ENCODE measurements at regions not wholly inside any gene's neighbourhood (a gene's known extent, or its start where the extent isn't known, plus 50 kb on each side); places are given as distances from the start of the nearest gene placed in this dataset.
"Not testable (repeated sequence)": the region's sequence is repeated elsewhere in the genome, so short reads cannot be mapped to it uniquely, and the experiment has no call there.

DNA sequence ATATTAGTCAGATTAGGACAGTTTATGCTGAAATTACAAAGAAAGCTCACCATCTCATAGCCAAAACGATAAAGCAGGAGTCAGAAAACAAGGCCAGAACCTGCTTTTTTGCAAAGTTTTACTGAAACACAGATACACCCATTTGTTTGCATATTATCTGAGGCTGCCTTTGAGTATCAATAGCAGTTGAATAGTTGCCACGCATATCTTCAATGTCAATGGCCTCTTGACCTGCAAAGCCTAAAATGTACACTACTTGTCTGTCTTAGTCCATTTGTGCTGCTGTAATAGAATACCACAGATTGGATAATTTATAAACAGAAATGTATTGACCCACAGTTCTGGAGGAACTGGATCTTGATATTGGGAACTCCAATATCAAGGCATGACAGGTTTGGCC lies 94.1 kb upstream of the NT5E start:
- no peak for DNase-seq

DNA sequence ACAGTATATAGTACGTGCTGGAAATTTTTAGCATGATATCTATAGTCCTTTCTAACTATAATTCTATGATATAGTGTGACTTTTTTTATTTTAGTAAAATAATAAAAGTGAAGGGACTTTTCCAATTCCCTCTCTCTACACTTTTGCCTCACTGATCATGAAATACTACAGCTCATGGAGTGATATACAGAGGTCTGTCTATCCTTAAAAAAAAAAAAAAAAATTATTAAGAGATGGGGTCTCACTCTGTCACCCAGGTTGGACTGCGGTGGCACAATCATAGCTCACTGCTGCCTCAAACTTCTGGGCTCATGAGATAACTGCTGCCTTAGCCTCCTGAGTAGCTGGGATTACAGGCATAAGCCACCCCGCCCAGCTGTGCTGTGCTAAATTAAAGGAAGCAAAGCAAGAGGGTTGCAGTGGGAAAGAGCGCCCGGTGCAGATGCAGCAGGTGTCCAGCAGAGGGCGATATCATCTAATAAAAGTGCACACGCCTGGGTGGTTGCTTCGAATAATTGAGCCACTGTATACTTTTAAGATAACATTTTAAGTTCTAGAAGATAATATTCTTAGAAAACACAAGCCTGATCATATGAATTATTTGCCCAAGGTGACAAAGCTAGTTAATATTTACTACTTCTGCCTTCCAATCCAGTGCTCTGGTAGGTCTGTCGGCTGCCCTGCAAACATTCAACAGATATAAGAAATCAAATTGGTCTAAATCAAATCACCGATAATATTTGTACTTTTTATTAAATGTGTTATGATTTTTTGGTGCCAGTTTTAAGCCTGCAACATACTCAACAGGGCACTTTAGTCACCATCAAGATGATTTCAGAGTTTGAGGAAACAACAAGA lies 94.9 kb upstream of the NT5E start:
- peak; percentile 64 for DNase-seq

DNA sequence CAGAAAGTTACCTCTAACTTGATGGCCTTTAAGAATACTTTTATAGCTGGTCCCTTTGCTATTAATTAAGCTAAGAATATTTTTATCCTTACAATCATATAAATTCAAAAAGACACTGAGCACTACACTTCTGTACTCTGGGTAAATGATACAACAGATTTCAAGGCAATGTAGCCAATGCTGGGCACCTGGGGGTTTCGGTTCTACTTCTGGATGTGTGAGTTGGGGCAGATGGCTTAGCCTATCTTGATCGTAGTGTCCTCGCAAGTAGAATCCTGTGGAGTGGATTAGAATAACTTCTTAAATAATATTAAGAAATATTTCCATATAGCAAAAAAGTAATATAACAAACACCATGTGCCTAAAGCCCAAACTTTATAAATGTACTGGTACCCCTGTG lies 96.9 kb upstream of the NT5E start:
- no peak for DNase-seq

GRCh38 chr6:85348643-85349042 lies 101.2 kb upstream of the NT5E start:
- no peak for DNase-seq

- DNase-seq = no peak
Observed at GRCh38 chr6:85347812-85348211, 102.1 kb upstream of the NT5E start.

- DNase-seq = no peak
Observed at GRCh38 chr6:85346196-85346595, 103.7 kb upstream of the NT5E start.

GRCh38 chr6:85344996-85345395 lies 104.9 kb upstream of the NT5E start:
- DNase-seq = no peak

GRCh38 chr6:85343428-85343827 lies 106.5 kb upstream of the NT5E start:
- DNase-seq = no peak

DNA sequence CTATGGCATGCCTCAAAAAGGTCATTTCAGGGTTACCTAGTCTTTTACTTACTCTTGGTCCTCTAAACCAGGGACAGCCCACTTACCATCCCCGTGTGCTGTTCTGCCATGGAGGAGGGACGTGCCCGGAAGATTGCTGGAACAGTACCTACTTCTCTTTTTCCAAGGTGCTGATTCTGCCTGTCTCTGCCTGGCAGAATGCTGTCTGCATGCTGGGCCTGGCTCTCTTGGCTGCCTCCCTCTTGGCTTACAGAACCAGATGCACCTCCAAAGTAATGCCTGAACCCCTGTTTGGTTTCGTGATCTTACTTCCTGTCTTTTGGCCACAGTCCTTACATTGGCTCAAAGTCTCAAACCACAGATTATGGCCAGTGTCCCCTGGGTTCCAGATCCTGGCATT lies 120.7 kb upstream of the NT5E start:
- no peak for DNase-seq

GRCh38 chr6:85325811-85326210 lies 124.1 kb upstream of the NT5E start:
- not testable (repeated sequence) for DNase-seq

GRCh38 chr6:85323435-85324040 lies 126.3 kb upstream of the NT5E start:
- peak; percentile 74 for DNase-seq

DNA sequence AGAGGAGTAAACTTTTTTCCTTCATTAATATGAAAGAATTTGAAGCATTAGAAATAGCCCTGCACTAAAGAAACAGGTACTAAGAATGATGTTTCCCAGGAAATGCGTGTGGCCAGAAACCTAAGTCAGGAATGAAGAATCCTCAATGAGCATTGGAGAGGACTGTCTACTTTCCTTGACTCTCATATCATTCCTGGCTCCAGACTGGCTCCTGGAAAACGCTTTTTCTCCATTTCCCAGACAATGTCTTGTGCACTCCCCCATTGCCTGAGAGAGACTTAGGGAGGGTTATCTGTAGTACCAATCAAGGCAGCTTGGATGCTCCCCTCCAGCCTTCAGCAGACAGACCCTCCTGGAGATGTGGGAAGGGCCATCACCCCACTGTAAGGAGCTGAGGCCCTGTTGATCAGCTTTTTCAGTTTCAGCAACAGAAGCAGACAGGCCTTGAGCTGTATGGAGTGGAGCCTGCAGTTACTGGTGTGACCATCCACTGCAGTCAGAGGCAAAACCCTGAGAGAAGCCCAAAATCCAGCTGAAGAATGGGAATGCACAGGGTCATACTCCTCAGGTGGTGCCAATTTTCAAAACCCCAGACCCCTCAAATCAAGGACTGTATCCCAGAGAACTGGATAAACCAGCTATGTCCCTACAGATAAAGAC lies 127.3 kb upstream of the NT5E start:
- DNase-seq = no peak

GRCh38 chr6:85321906-85322305 lies 128.0 kb upstream of the NT5E start:
- DNase-seq = no peak

DNA sequence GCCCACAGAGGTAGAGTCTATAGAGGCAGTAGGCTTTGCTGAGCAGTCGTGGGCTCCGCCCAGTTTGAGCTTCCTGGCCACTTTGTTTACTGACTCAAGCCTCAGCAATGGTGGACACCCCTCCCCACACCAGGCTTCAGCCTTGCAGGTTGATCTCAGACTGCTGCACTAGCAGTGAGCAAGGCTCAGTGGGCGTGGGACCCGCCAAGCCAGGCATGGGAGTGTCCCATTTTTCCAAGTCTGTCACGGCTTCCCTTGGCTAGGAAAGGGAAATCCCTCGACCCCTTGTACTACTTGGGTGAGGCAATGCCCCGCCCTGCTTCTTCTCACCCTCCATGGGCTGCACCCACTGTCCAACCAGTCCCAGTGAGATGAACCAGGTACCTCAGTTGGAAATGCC lies 135.3 kb upstream of the NT5E start:
- no peak for DNase-seq

- DNase-seq = no peak
Observed at GRCh38 chr6:85300581-85300980, 149.3 kb upstream of the NT5E start.

DNA sequence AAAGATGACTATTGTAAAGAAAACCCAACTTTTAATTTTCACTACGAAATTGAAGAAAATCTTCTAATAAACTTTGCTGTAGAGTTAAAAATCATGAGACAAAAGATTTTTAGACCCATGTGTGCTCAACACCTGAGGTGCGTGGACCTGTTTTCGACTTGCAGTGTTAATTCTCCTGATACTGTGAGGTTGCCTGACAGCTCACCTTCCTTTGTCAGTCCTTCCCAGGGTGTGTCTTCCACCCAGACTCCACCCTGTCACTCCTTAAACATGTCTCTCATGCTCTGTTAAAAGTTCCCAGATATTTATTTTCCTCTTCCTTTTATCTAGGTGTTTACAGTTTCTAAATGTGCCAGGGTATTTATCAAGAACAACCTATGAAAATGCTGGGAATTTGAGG lies 151.3 kb upstream of the NT5E start:
- DNase-seq = no peak

DNA sequence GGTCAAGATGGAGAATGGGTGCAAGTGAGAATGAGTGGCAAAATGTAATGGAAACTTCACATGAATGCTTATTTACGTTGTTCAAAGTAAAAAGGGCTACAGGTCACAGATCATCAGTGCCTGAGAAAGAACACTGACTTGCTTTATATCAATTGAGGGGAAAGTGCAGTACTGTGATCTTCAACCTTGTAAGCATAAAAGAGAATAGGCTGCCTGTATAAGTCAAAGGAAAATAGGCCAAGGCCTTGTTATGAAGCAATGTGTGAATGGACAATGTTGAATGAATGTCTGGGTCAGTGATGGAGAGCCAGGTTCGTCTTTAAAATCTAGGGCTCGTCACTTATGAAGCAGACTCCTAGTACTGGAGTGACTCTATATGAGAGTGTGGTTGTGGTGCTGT lies 158.6 kb upstream of the NT5E start:
- no peak for DNase-seq

- DNase-seq = no peak
Observed at GRCh38 chr6:85287654-85288053, 162.2 kb upstream of the NT5E start.

GRCh38 chr6:85287158-85287557 lies 162.7 kb upstream of the NT5E start:
- DNase-seq = no peak

- DNase-seq = not testable (repeated sequence)
Observed at GRCh38 chr6:85286507-85286906, 163.4 kb upstream of the NT5E start.

GRCh38 chr6:85285934-85286333 lies 163.9 kb upstream of the NT5E start:
- no peak for DNase-seq

DNA sequence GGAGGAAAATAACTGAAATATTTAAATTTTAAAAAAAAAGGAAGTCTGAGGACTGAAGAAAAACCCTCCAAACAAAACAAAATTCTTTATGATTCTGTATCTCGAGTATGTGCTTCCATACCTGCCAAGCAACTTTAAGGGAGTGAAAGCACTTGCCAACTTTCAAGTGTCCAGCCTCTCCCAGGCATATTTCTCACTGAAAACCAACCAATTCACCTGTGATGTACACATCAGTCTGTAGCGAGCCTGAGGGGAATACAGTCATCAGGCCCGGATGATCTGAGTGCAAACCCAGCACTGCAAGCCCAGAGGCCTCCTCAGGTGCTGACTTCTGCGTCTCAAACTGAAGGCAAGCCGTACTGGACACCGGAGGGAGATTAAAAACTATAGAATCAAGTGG lies 164.8 kb upstream of the NT5E start:
- DNase-seq = no peak

GRCh38 chr6:85283436-85283835 lies 166.4 kb upstream of the NT5E start:
- no peak for DNase-seq

DNA sequence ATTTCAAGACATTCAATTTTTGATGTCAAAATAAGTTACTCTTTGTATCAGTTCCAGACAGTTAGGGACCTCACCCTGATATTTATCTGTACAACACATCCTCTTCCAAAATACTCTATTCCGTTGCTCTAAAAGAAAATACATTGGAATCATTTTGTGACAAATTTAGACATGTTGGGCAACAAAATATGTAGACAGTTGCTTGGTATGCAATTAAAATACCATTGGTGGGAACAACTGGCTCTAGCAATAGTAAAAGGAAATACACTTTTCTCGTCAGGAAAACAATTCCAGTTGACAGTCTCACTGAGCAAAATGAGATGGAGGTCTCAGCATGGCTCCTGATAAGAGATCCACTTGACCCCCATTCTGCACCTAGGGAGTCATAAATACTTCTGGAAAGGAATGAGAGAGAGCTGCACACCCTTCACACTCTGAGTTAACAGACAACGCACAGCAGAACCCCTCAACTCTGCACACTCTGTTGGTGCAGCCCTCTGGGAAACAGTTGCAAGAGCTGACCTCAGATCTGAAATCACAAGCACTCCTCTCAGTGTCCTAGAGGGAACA lies 171.3 kb upstream of the NT5E start:
- DNase-seq = no peak

Data from NCI-H1105 treated with DMSO at 0.1 percent for 48 hours (cell line).